ENCODE measurements at regions not wholly inside any gene's neighbourhood (a gene's known extent, or its start where the extent isn't known, plus 50 kb on each side); places are given as distances from the start of the nearest gene placed in this dataset.

- no peak overlapping the region for H3K4me3 ChIP-seq (ENCODE audit: low read depth, low read length)
- no peak for TF ChIP-seq CTCF (IDR thresholded peaks at IDR 0.05; ENCODE audit: borderline replicate concordance, insufficient read depth, low read depth, low read length)
Measured at GRCh38 chr2:176565641-176566323, 296.5 kb downstream of the MTX2 start.

GRCh38 chr2:176566496-176566895 is 297.3 kb downstream of the MTX2 start:
- TF ChIP-seq CTCF (IDR thresholded peaks at IDR 0.05; ENCODE audit: borderline replicate concordance, insufficient read depth, low read depth, low read length) = no peak

GRCh38 chr2:176566961-176567360 is 297.7 kb downstream of the MTX2 start:
- H3K4me3 ChIP-seq (ENCODE audit: low read depth, low read length) = no peak overlapping the region
- no peak for TF ChIP-seq CTCF (IDR thresholded peaks at IDR 0.05; ENCODE audit: borderline replicate concordance, insufficient read depth, low read depth, low read length)

More at GRCh38 chr2:176566496-176566895, 297.3 kb downstream of the MTX2 start:
- no peak overlapping the region for H3K4me3 ChIP-seq (ENCODE audit: low read depth, low read length)

GRCh38 chr2:176567361-176567760 is 298.1 kb downstream of the MTX2 start:
- TF ChIP-seq CTCF (IDR thresholded peaks at IDR 0.05; ENCODE audit: borderline replicate concordance, insufficient read depth, low read depth, low read length) = no peak
- H3K4me3 ChIP-seq (ENCODE audit: low read depth, low read length) = no peak overlapping the region

- no peak overlapping the region for H3K4me3 ChIP-seq (ENCODE audit: low read depth, low read length)
- no peak for TF ChIP-seq CTCF (IDR thresholded peaks at IDR 0.05; ENCODE audit: borderline replicate concordance, insufficient read depth, low read depth, low read length)
Measured at GRCh38 chr2:176569574-176569973, 300.3 kb downstream of the MTX2 start.

GRCh38 chr2:176573612-176574483 is 304.6 kb downstream of the MTX2 start:
- H3K4me3 ChIP-seq (ENCODE audit: low read depth, low read length) = no peak overlapping the region
- TF ChIP-seq CTCF (IDR thresholded peaks at IDR 0.05; ENCODE audit: borderline replicate concordance, insufficient read depth, low read depth, low read length) = no peak

Measured in GM12875 (cell line).